ENCODE measurements at regions not wholly inside any gene's neighbourhood (a gene's known extent, or its start where the extent isn't known, plus 50 kb on each side); places are given as distances from the start of the nearest gene placed in this dataset.

GRCh38 chr2:172215172-172215935 lies 112.7 kb upstream of the DLX2 start:
- TF ChIP-seq CTCF (IDR thresholded peaks at IDR 0.05) (no peak), HMGXB4 (CRISPR knock-in tag; IDR thresholded peaks at IDR 0.05; ENCODE audit: borderline replicate concordance) (no peak), ZFP36 (IDR thresholded peaks at IDR 0.05; ENCODE audit: borderline replicate concordance, partially characterized antibody) (no peak), RARB (CRISPR knock-in tag; IDR thresholded peaks at IDR 0.05) (no peak), MAZ (IDR thresholded peaks at IDR 0.05; ENCODE audit: borderline replicate concordance, low read depth, low read length) (no peak), KDM1A (IDR thresholded peaks at IDR 0.05; ENCODE audit: low read depth) (no peak), RNF2 (IDR thresholded peaks at IDR 0.05; ENCODE audit: borderline replicate concordance, low read depth) (no peak), MAFK (IDR thresholded peaks at IDR 0.05; ENCODE audit: partially characterized antibody) (no peak), MAX (IDR thresholded peaks at IDR 0.05) (no peak), BCL3 (IDR thresholded peaks at IDR 0.05) (no peak), CEBPB (IDR thresholded peaks at IDR 0.05) (no peak)

All from A549 (cell line).